NCI-H1436 (cell line): ENCODE measurements at regions not wholly inside any gene's neighbourhood (a gene's known extent, or its start where the extent isn't known, plus 50 kb on each side); places are given as distances from the start of the nearest gene placed in this dataset.

Source experiments
- DNase-seq: peaks from one replicate; lab custom pipeline; 2025; lab: John Stamatoyannopoulos, UW

DNA sequence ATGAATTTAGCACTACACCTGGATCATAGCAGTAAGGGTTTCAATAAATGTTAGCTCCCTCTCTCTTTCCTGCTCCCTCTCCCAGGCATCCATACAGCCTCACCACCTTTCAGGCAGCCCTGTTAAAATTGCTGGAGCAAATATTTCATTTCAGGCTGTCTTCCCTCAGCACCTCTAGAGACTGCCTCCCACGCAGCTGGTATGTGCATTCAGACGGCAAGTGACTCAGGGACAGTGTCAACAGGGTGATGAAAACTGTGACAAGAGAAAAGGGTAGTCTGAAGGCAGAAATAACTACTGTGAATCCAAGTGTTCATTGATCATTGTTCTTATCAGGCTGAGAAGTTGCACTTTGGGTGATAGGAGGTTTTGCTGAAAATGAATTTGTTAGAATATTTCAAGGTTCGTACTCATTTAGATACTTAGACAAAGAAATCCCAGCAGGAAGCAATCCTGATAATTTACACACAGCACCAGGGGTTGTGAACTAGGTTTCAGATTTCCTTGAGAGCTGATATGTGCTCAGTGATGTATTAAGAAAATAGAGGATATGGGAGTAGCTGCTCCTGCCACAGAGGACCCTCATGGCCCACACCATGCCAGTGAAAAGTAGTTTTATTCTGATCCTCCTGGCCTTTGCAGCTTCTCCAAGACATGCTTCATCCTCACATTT lies 424.2 kb downstream of the FGF13 start:
- no peak for DNase-seq

DNA sequence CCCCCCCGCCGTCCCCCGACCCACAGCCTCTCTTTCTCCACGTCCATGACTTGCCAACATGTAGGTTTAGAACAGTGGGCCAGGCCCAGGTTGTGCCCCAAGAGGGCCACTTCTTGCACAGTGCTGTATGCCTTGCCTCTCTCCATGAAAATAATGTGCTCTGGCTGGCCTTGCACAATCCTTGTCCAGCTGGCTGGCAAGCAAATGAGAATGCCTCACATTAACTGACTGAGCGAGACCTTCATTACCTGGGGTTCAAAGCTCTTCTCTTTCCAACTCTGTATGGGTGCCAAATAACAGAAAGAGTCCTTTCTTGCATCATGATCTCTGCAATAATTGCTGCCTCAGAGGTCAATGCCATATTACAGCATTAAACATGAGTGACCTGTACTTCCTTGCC lies 416.6 kb downstream of the FGF13 start:
- no peak for DNase-seq

DNA sequence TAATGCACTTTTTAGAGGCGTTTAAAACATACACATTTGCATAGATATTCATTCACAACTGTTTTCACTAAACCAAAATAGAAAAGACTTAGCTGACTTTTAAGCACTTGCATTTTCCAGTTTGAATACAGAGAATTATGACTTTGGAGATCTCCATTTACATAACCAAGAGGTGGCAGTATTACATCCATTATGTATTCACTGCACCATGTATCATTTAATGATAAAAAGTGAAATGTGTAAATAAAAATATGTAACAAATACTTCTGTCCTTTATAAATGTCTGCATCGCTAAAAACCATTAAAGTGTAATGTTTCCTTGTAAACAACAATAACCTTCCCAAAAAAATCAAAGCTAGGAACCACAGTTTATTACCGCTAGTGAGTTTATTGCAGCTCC lies 413.2 kb downstream of the FGF13 start:
- no peak for DNase-seq

DNA sequence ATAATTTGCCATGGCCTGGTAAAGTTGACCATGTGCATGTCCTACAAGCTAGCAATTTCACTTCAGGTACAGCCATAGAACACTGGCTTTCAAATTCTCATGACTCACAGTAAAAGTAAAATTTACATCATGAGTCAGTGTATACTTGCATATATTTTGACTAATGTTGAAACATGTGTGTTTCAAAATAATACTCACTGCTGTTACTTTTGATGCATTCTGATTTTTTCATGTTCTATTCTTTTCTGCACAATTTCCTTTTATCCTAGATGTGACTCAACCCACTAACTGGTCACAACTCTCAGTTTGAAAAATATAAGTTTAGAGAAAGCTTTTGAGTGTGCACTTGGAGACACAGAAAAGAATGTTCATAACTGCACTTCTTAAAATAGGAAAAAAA lies 365.7 kb downstream of the FGF13 start:
- no peak for DNase-seq

DNA sequence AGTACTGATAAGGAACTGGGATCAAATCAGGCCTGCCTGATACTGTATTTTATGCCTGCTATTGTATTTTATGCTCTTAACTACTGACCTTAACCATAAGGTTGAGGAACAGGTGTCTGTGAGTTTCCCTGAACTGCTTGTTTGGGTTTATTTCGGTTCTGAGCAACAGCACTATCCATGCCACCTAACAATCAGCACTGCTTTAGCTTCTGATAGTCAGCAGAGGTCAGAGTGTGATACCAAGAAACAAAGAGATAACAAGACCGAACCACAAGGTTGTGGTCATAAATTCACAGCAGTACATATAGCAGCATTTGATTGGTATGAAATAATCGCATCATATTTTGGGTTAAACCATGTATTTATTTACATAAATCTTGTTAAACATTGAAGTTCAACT lies 362.2 kb downstream of the FGF13 start:
- DNase-seq, result no peak

DNA sequence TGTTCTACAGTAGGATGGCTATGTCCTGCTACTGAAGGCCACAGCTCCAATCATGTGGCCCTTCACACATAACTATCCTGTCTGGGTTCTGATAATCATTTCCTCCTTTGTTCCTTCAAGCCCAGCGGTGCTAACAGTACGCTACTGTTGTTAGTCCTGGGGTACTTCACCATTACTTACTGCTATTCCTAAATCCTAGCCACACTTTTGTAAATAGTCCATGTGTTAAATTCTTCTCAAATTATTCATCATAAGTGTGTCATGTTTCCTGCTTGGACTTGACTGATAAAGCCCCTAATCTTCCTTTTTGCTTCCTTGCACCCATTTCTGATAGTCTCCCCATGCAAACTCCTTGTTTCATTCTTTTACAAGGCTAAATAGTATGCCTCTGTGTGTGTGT lies 332.6 kb downstream of the FGF13 start:
- no peak for DNase-seq

DNA sequence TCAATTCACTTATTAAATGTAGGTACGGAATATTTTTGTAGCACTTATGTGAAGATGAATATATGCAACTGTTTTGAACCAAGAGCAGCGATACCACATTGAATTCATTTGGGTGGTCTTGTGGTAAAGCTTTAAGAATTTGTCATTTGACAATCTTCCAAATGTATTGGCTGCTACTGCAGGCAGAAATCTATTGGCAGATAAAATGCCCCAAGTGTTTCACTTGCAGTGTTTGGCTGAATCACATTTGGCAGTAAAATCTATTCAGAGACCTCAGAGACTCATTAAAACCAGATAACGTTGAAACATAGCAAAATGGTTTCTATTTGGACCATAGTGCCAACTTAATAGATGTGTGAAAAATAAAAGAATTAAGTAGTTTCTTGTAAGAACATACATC lies 303.4 kb downstream of the FGF13 start:
- DNase-seq, result no peak

DNA sequence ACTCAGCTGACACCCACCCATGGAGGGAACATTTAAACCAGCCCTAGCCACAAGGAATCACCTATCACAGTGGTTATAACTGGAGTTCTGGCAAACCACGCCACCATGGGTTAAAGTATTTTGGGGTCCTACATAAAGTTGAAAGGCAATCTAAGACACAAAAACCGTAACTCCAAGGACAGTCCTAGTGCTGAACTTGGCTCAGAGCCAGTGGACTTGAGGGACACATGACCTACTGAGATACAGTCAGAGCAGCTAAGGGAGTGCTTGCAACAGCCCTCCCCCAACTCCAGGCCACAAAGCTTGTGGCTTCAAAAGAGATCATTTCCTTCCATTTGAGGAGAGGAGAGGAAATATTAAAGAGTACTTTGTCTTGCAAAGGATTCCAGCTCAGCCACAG lies 300.5 kb downstream of the FGF13 start:
- no peak for DNase-seq
